RWPE2 (cell line): ENCODE measurements at regions not wholly inside any gene's neighbourhood (a gene's known extent, or its start where the extent isn't known, plus 50 kb on each side); places are given as distances from the start of the nearest gene placed in this dataset.
A peak's percentile ranks its signal among the peaks of the same experiment; 100 is the strongest.

Experiments used
- ATAC-seq: fragments of 200-7000 bp; cut with Tn5 transposase; 3 replicates; pipeline ENCODE4 v1.9.1; 2021; ENCODE audit warnings: low read depth
- DNase-seq: peaks from one replicate; pipeline ENCODE4 v3.0.0-alpha.2; 2020; ENCODE audit warnings: low spot score
- H3K27ac ChIP-seq: fragments of 450-650 bp; 2 replicates; pipeline ENCODE4 v1.5.1; 2017; ENCODE audit warnings: mild to moderate bottlenecking; ENCODE audit not compliant: poor library complexity, severe bottlenecking
- H3K27me3 ChIP-seq: fragments of 250-450 bp; sonication (Bioruptor Pico); 2 replicates; pipeline ENCODE4 v1.5.1; 2021; ENCODE audit warnings: mild to moderate bottlenecking, moderate library complexity; ENCODE audit not compliant: insufficient read depth, poor library complexity, severe bottlenecking
- H3K36me3 ChIP-seq: fragments of 250-450 bp; sonication (Bioruptor Pico); 2 replicates; pipeline ENCODE4 v1.5.1; 2020; ENCODE audit warnings: low read depth, mild to moderate bottlenecking, moderate library complexity
- H3K4me1 ChIP-seq: fragments of 250-450 bp; sonication (Bioruptor Pico); 2 replicates; pipeline ENCODE4 v1.5.1; 2021; ENCODE audit warnings: mild to moderate bottlenecking, moderate library complexity; ENCODE audit not compliant: insufficient read depth, poor library complexity, severe bottlenecking
- H3K4me3 ChIP-seq: fragments of 250-450 bp; sonication (Bioruptor Pico); 2 replicates; pipeline ENCODE4 v1.5.1; 2021; ENCODE audit warnings: mild to moderate bottlenecking, moderate library complexity; ENCODE audit not compliant: severe bottlenecking
- H3K9me3 ChIP-seq: fragments of 250-450 bp; sonication (Bioruptor Pico); 2 replicates; pipeline ENCODE4 v1.5.1; 2021; ENCODE audit warnings: mild to moderate bottlenecking, moderate library complexity; ENCODE audit not compliant: severe bottlenecking
- CTCF ChIP-seq: fragments of 450-650 bp; IDR thresholded peaks from one replicate; pipeline ENCODE4 v1.5.1; 2017; ENCODE audit warnings: mild to moderate bottlenecking, moderate library complexity; ENCODE audit not compliant: poor library complexity, severe bottlenecking

- DNase-seq (no peak), ATAC-seq (no peak)
- Histone ChIP-seq H3K9me3 (no peaks in the 10 kb centered on the region), H3K27ac (no peak overlapping the region), H3K27me3 (no peaks in the 10 kb centered on the region), H3K4me1 (peaks cover 9% of the 10 kb centered on the region), H3K36me3 (no peaks in the 10 kb centered on the region), H3K4me3 (no peak overlapping the region)
- TF ChIP-seq CTCF = no peak
These were observed 189.4 kb downstream of the C16orf95 start for GRCh38 chr16:87127766-87128147.

GRCh38 chr16:87129771-87130170 is 187.4 kb downstream of the C16orf95 start:
- no peak overlapping the region for H3K27ac ChIP-seq
- H3K4me1 ChIP-seq = peaks cover 9% of the 10 kb centered on the region
- H3K4me3 ChIP-seq = no peak overlapping the region
- no peaks in the 10 kb centered on the region for H3K27me3 ChIP-seq
- no peaks in the 10 kb centered on the region for H3K9me3 ChIP-seq
- ATAC-seq (peak; percentile 64; the same call in 2 of the 3 replicates), DNase-seq (no peak)
- no peaks in the 10 kb centered on the region for H3K36me3 ChIP-seq
- no peak for TF ChIP-seq CTCF

GRCh38 chr16:87131061-87131995 is 185.9 kb downstream of the C16orf95 start:
- H3K4me3 ChIP-seq = no peak overlapping the region
- TF ChIP-seq CTCF = no peak
- no peaks in the 10 kb centered on the region for H3K9me3 ChIP-seq
- H3K27me3 ChIP-seq = no peaks in the 10 kb centered on the region
- H3K27ac ChIP-seq = no peak overlapping the region
- DNase-seq (no peak), ATAC-seq (no peak)
- no peaks in the 10 kb centered on the region for H3K36me3 ChIP-seq
- peaks cover 9% of the 10 kb centered on the region for H3K4me1 ChIP-seq

- H3K27me3 ChIP-seq = no peaks in the 10 kb centered on the region
- H3K9me3 ChIP-seq = no peaks in the 10 kb centered on the region
- DNase-seq = no peak
- no peak for ATAC-seq
- no peak overlapping the region for H3K27ac ChIP-seq
- no peaks in the 10 kb centered on the region for H3K36me3 ChIP-seq
- peaks cover 3% of the 10 kb centered on the region for H3K4me1 ChIP-seq
- no peak for TF ChIP-seq CTCF
- no peak overlapping the region for H3K4me3 ChIP-seq
These were observed 185.2 kb downstream of the C16orf95 start for GRCh38 chr16:87131996-87132345.
